Stomach (tissue), 8 donors: ENCODE measurements at regions not wholly inside any gene's neighbourhood (a gene's known extent, or its start where the extent isn't known, plus 50 kb on each side); places are given as distances from the start of the nearest gene placed in this dataset.

Experiments
- DNase-seq, 2 donors: peaks; one replicate each; pipeline versions ENCODE4 v3.0.0 to v3.0.0-alpha.2; 2013 to 2019
- H3K27ac ChIP-seq, 5 donors: fragments of 200-600 bp in 4 of 5; sonication (generic) in 4 of 5; one replicate each; pipeline ENCODE4 v1.5.1; 2013 to 2019; ENCODE audit warnings: mild to moderate bottlenecking in 1 of 5, moderate library complexity in 1 of 5
- H3K27me3 ChIP-seq, 3 donors: fragments of 200-600 bp; sonication (generic); one replicate each; pipeline ENCODE4 v1.5.1; 2017 to 2019; ENCODE audit warnings: mixed run types in 1 of 3
- H3K36me3 ChIP-seq, 4 donors: fragments of 200-600 bp; sonication (generic); 1 replicate in 3 of 4; 2 replicates in 1 of 4; pipeline ENCODE4 v1.5.1; 2016 to 2019
- H3K4me1 ChIP-seq, 4 donors: fragments of 200-600 bp; sonication (generic); one replicate each; pipeline ENCODE4 v1.5.1; 2016 to 2019
- H3K4me3 ChIP-seq, 4 donors: fragments of 200-600 bp; sonication (generic) in 3 of 4; one replicate each; pipeline ENCODE4 v1.5.1; 2016 to 2019; ENCODE audit warnings: mild to moderate bottlenecking in 1 of 4
- H3K9me3 ChIP-seq, 4 donors: fragments of 200-600 bp; sonication (generic); one replicate each; pipeline ENCODE4 v1.5.1; 2016 to 2019
- EP300 ChIP-seq: sonication (generic); formaldehyde crosslinking; IDR thresholded peaks from one replicate; pipeline ENCODE4 v1.6.1; 2017; ENCODE audit warnings: antibody characterized with exemption
- POLR2A ChIP-seq, 4 donors: fragments of 450-650 bp; IDR thresholded peaks; one replicate each; pipeline ENCODE4 v1.6.1; 2016; ENCODE audit warnings: antibody characterized with exemption in 4 of 4, control low read depth in 2 of 4, mild to moderate bottlenecking in 1 of 4, moderate library complexity in 1 of 4
- POLR2AphosphoS5 ChIP-seq, 3 donors: sonication (generic); formaldehyde crosslinking; IDR thresholded peaks; one replicate each; pipeline ENCODE4 v1.6.1; 2016; ENCODE audit warnings: antibody characterized with exemption in 3 of 3
- WGBS, 5 donors: extraction: QIAGEN DNeasy Blood & Tissue Kit in 3 of 5; methylation state at CpG; one replicate each; pipeline versions ENCODE4 v1.1.5 to v1.1.7; 2013 to 2018; 5-methylcytosine and 5-hydroxymethylcytosine counted together
- intact Hi-C: fragments of 100-400 bp; cut with DNase I; formaldehyde crosslinking; loops from one replicate; pipeline ENCODE4 v1.15.1; 2023; ENCODE audit warnings: low total_unique reads
- TF ChIP-seq, protein P1 (sequence below), 7 experiments: fragments of 450-650 bp in 4 of 7; fragments of 200-600 bp in 3 of 7; sonication (generic) in 3 of 7; IDR thresholded peaks; one replicate each; pipeline ENCODE4 v1.5.1; 2016 to 2019; ENCODE audit warnings: antibody characterized with exemption in 7 of 7, control low read depth in 2 of 7, mild to moderate bottlenecking in 1 of 7
- donor health status: healthy with polysubstance abuse.
- donor health status: Bipolar disorder and iron deficiency.
- donor health status: healthy.

DNA sequence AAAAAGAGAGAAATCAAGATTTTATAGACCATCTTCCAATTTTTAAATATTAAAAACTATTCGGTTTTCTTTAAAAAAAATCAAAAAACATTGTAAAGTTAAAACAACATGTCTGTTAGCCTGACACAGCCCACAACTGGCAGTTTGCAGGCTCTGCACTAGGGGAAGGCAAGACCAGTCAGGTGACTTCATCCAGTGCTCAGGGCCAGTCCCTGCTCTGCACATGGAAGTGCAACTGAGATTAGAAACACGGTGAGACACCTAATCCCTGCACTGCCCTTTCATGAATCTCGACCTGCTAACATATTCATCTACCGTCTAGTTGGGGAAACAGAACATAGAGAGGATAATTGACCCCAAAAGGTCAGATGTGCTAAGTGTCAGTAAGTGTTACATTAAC is 135.2 kb downstream of the BARD1 start:
- Histone ChIP-seq H3K9me3 (no peaks in the 10 kb centered on the region), H3K4me3 (no peak overlapping the region), H3K36me3 (no peaks in the 10 kb centered on the region), H3K27ac (no peak overlapping the region), H3K4me1 (no peaks in the 10 kb centered on the region), H3K27me3 (no peaks in the 10 kb centered on the region)
- 68 to 80% (median 78%) methylated on average over 4 of the region's 4 CpGs for WGBS, 5 donors
- DNase-seq, result no peak
- intact Hi-C loops, result no loop called here
- TF ChIP-seq POLR2A (IDR thresholded peaks at IDR 0.05) (no peak), EP300 (no peak), POLR2AphosphoS5 (IDR thresholded peaks at IDR 0.05) (no peak)
- TF ChIP-seq, protein P1, sequence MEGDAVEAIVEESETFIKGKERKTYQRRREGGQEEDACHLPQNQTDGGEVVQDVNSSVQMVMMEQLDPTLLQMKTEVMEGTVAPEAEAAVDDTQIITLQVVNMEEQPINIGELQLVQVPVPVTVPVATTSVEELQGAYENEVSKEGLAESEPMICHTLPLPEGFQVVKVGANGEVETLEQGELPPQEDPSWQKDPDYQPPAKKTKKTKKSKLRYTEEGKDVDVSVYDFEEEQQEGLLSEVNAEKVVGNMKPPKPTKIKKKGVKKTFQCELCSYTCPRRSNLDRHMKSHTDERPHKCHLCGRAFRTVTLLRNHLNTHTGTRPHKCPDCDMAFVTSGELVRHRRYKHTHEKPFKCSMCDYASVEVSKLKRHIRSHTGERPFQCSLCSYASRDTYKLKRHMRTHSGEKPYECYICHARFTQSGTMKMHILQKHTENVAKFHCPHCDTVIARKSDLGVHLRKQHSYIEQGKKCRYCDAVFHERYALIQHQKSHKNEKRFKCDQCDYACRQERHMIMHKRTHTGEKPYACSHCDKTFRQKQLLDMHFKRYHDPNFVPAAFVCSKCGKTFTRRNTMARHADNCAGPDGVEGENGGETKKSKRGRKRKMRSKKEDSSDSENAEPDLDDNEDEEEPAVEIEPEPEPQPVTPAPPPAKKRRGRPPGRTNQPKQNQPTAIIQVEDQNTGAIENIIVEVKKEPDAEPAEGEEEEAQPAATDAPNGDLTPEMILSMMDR (IDR thresholded peaks at IDR 0.05), result no peak

DNA sequence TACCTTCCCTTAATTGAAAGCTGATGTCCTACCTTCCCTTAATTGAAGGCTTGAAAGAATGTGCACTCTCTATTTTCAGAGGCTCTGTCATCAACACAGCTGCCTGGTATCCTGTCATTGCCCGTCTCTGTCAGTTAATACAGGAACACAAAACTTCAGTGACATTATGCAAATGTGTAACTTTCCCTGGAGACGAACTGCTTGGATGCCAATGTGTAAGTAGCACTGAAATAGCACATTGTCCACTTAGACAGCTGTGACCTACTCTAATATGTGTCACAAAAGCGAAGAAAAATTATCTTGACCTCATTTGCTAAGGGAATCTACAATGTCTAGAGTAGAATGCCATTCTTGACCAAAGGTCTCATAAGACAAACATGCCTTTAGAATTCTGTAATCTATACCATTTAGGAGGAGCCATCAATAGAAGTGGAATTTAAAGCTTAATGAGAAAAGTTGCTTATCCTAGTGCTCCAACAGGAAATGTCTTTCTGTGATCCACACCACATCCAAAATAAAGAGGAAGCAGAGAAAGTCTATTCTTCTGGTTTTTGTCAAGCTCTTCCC is 138.1 kb downstream of the BARD1 start:
- H3K9me3 ChIP-seq, result peaks cover 0 to 6% (median 0%) of the 10 kb centered on the region in 4 donors

DNA sequence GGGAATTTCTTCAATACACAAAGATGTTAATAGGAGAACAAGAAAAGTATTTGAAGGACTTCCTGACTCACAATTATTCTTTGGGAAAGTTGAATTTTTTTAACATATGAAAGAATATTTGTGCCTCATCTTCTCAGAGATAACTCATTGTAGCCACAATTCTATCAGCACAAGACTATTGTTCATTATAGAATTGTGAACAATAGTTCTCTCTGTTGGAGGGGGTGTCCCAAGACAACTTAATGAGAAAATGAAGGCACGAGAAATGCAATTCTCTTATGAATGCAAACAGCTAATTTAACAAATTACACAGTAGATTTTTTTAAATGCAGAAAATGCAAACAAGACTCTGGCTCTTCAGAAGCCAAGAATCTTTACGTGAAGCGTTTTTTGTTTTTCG is 157.0 kb downstream of the BARD1 start:
- WGBS, 5 donors, result 78 to 87% (median 81%) methylated on average over 4 of the region's 4 CpGs
- TF ChIP-seq, protein P1 (IDR thresholded peaks at IDR 0.05), result no peak
- TF ChIP-seq EP300, result no peak
- no peak for TF ChIP-seq POLR2A (IDR thresholded peaks at IDR 0.05)
- TF ChIP-seq POLR2AphosphoS5 (IDR thresholded peaks at IDR 0.05), result no peak
- Histone ChIP-seq H3K27me3 (no peaks in the 10 kb centered on the region), H3K27ac (no peak overlapping the region), H3K4me1 (no peaks in the 10 kb centered on the region), H3K9me3 (peaks cover 0 to 6% (median 0%) of the 10 kb centered on the region in 4 donors), H3K36me3 (no peaks in the 10 kb centered on the region), H3K4me3 (no peak overlapping the region)
- no peak for DNase-seq
- intact Hi-C loops, result no loop called here

More for the DNA sequence above, 138.1 kb downstream of the BARD1 start:
- H3K27me3 ChIP-seq, result no peaks in the 10 kb centered on the region
- TF ChIP-seq POLR2AphosphoS5 (IDR thresholded peaks at IDR 0.05) (no peak), EP300 (no peak), POLR2A (IDR thresholded peaks at IDR 0.05) (no peak)
- TF ChIP-seq, protein P1 (IDR thresholded peaks at IDR 0.05), result no peak
- H3K4me1 ChIP-seq, result no peaks in the 10 kb centered on the region
- DNase-seq, result no peak
- intact Hi-C loops, result no loop called here
- no peak overlapping the region for H3K4me3 ChIP-seq
- no peak overlapping the region for H3K27ac ChIP-seq
- 22 to 33% (median 24%) methylated on average over 3 of the region's 3 CpGs for WGBS, 5 donors
- H3K36me3 ChIP-seq, result no peaks in the 10 kb centered on the region

- Histone ChIP-seq H3K27me3 (no peaks in the 10 kb centered on the region), H3K9me3 (no peaks in the 10 kb centered on the region), H3K36me3 (no peaks in the 10 kb centered on the region), H3K4me3 (no peak overlapping the region), H3K4me1 (no peaks in the 10 kb centered on the region), H3K27ac (no peak overlapping the region)
- intact Hi-C loops, result no loop called here
- DNase-seq, result no peak
- TF ChIP-seq, protein P1 (IDR thresholded peaks at IDR 0.05), result no peak
- TF ChIP-seq POLR2A (IDR thresholded peaks at IDR 0.05), result no peak
- TF ChIP-seq EP300, result no peak
- TF ChIP-seq POLR2AphosphoS5 (IDR thresholded peaks at IDR 0.05), result no peak
- 71 to 91% (median 84%) methylated on average over 2 of the region's 2 CpGs for WGBS, 5 donors
Observed at GRCh38 chr2:214651451-214651850, 158.0 kb downstream of the BARD1 start.
